ENCODE measurements at regions not wholly inside any gene's neighbourhood (a gene's known extent, or its start where the extent isn't known, plus 50 kb on each side); places are given as distances from the start of the nearest gene placed in this dataset.

DNA sequence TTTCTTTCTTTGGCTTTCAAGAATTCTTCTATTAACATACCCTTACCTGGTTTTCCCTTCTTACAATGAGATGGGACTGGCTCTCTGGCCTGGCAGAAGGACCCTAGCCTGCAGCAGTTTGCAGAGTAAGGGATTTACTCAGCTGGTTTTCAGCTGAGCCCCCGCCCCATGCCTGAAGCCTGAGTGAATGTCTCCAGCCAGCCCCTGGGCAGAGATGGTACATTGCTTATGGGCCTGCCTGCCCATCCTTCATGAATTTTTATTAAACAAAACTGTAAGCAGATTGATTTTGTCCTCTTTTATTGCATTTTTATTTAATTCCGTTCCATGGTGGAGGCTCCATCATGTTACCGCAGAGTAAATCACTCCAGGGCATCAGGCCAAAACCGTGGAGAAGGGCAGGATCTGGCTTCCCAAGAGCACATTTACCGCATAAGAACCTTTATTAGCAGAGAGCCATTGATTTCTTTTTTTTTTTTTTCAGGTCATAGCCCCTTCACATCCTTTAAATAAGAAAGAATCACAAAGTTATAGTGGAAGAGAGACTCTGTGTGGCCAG, 316.2 kb downstream of the DHX35 start:
- DNase-seq (ENCODE audit: low read depth in 2 of 2) = no peak

DNA sequence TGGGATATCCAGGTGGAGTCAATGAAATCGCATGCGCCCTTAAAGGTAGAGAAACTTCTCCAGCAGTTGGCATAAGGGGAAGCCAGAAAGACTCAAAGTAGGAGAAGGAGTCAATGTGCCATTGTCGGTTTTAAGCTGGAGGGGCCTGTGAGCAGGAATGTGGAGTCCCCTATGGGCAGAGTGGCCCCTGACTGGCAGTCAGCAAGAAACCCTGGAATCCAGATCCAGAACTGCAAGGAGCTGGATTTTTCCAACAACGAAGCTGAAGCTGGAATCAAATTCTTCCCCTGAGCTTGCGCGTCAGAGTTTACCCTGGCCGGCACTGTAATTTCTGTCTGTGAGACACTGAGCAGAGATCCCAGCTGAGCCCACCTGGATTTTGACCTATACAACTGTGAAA, 315.0 kb downstream of the DHX35 start:
- DNase-seq (ENCODE audit: low read depth in 2 of 2) = no peak

DNA sequence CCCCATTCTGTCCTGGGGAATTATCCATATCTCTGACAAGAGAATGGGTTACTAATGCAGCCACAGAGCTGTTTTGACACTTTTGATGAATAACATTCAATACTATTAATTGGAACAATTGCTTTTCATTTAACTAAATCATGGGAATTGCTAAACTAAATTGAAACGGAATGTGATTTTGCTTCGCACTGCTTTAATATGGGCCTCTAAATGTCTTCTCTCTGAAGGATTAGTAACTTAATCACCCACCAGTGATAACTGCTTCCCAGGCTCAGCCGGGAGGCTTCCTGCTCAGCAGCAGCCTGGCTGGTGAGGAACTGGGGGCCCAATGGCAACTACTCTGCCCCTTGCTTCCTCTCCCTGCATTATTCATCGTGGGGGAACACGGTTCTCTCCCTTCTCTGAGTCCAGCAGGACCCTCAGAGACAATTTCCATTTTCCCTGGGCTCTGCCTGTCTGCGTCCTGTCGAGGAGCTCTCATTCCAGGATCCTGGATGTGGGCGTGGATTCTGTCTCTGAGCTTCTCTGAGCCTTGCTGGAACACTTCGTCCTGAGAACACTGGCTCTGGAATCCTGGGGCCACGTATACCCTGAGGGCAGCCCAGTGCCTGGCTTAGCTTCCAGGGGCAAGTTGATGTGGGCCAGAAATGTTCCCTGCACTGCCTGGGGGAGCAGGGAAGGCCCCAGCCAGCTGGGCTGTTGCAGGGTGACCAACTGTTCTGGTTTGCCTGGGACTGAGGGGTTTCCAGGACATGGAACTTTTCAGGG, 308.9 kb downstream of the DHX35 start:
- no peak for DNase-seq (ENCODE audit: low read depth in 2 of 2)

DNA sequence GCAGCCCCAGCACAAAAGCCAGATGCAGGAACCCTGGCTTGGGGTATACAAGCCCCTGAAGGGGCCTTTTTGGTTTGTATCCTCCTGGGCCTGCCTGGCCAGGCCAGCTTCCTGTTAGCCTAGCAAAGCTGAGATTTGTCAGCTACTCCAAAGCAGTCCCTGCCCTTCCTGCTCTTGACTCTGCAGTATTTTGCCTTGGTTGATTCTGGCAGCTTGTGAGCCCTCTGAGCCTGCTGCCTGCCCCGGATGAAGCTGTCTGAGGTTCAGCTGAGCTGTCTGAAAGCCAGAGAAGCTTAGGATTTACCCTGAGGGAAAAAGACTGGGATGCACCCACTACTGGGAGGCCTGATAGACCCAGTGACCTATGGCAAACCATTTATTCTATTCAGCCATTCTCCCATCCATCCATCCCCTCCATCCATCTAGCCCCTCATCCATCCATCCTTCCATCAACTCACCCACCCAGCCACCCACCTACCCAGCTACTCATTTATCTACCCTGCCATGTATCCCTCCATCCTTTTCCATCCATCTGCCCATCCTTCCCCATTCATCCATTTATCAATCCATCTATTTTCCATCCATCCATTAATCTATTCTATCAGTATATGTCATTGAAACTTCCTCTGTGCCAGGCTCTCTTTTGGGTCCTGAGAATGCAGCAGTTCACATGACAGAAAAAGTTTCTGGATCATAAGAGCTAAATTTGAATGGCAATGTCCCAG, 307.5 kb downstream of the DHX35 start:
- DNase-seq (ENCODE audit: low read depth in 2 of 2) = no peak

DNA sequence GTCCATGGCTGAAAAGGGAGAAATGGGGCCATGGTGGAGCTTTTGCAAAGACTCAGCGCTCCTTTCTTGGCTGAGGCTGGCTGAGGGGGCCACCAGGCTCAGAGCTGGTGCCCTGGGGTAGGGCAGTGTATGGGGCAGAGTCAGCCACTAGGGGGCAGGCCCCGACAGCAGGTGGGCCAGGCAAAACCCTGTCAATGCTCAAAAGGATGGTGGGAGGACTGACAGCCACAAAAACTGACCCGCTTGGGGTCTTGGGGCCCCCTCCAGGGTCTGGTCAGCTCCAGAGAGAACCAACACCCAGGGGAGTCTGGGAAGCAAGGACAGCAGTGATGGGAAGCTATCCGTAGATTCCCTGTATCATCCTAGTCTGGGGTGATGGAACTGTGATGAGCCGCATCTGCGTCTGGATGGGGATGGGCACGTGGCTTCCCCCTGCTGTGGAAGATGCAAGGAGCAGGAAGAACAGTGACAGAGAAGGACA, 306.9 kb downstream of the DHX35 start:
- no peak for DNase-seq (ENCODE audit: low read depth in 2 of 2)

DNA sequence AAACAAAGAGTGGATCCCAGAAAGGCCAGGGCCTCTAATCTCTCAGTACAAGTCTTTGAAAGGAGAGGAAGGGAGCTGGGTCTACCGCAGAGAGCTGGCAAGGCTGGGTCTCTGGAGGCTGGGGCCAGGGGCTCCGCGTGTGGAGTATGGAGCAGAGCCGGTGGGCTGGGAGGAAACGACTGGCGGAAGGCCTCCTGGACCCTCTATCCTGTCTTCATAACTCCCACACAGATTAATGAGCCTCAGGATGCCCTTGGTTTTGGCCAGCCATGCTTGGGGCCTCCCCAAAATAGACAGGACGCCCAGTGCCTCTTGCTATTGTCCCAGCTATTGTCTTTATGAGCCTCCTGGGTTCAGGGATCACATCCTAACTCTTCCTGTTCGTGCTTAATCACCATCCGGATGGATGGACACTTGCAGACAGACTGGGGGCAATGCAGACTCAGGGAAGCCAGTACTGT, 306.4 kb downstream of the DHX35 start:
- no peak for DNase-seq (ENCODE audit: low read depth in 2 of 2)

DNA sequence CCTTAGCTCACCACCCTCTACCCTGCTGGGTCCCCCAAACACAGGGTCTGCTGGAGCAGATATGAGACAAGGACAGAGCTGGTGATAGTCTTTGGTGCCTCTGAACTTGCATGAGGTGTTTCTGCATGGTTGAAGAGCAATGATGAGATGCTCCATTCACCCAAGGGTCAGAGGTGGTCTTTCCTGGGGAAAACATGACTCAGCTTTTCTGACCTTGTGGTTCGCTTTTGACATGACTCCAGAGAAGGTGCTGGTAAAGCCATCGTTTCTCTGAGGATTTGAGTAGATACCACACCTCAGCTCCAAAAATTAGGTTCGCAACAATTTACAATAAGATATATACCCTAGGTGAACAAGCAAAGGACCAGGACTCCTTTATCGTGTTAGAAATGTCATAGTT, 304.8 kb downstream of the DHX35 start:
- no peak for DNase-seq (ENCODE audit: low read depth in 2 of 2)

DNA sequence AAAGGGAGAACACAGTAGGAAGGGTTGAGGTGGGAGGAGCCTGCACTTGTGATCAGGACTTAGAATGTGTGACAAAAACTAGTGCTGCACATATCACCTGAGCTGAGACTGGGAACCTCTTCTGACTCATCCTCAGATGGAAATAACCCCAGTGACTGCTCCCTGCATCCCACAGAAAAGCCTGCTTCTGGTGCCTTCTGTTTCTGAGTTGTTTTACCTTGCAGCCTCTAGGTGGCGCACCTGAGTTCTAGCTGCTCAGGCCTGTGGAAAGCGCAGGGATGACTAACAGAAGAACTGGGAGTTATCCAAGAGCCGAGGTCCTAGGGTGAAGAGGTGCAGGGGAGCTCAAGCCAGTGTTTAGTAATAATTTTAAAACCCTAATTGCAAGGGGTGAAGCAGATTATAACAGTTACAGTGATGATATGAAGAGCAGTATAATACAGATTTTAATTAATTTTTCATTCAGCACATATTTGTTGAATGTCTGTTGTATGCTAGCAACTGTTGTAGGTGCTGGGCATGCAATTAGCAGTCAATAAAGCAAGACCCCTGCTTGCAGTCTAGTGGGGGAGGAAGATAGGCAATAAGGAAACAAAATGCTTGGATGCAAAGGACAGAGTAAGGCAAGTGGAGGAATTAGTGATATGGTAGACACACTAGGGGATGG, 302.5 kb downstream of the DHX35 start:
- DNase-seq (ENCODE audit: low read depth in 2 of 2) = peak; percentile 39 to 40

DNA sequence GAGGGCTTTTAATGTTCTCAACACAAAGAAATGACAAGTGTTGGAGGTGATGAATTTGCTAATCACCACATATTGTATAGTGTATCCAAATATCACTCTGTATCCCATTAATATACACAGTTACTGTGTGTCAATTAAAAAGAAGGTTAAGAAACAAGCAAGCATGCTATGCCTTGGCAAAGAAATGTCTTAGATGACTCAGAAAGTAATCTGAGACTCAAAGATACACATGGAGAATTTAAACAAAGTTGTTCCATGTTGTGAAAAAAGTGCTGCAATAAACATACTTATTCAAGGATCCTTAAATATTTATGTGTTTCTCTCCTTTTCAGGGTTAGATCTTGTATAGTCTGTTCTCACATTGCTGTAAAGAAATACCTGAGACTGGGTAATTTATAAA, 300.9 kb downstream of the DHX35 start:
- peak in 1 of 2 experiments; percentile 2 for DNase-seq (ENCODE audit: low read depth in 2 of 2)

DNA sequence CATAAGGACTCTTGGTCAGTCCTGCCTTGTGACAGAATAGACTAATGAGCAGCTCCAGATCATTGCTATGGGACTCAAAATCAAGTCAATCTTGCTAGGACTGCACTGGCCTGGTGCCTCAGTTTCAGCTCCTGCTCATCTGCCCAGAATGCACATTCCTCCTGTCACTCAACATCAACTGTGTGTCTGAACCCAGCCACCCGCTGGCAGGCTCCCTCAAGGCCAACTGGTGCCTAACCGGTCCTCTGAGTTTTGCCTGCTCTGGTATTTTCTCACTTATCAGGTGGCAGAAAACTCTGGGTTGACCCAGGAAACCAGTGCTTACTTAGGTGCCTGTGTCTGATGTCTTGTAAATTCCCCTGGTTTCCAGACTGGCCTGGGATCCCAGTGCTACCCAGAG, 297.7 kb downstream of the DHX35 start:
- no peak for DNase-seq (ENCODE audit: low read depth in 2 of 2)

DNA sequence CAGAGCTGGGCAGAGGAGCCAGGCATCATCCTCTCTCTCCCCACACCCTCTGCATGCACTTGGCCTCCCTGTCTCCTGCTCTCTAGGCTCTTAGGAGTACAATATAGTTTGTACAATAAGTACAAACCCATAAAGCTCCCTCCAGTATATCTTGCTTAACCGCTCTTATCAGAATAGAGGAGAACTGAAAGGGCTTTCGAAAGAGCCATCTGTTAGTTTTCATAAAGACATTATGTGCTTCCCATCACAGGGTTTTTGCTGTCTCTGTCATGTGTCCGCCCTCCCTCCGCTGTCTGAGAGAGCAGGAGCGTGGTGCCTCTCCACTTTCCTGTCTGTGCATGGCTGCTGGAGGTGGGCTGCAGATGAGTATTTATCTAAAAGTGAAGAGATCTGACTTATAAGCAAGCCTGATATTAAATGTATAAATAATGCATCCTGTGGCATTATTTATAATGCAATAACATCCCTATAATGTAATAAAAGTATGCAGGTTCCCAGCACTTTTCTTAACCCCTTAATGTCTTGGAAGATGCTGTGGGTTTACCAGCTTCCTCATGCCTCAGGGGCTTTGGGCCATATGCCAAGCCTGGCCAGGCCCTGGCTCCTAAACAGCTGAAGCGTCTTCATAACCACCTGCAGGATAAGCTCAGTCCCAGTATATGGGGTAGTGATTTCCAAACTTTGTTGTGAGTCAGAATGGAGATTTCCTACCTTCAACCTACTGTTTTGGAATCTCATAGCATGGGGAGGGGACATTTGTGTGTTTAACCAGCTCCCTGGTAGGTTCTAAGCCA, 297.1 kb downstream of the DHX35 start:
- DNase-seq (ENCODE audit: low read depth in 2 of 2) = no peak

DNA sequence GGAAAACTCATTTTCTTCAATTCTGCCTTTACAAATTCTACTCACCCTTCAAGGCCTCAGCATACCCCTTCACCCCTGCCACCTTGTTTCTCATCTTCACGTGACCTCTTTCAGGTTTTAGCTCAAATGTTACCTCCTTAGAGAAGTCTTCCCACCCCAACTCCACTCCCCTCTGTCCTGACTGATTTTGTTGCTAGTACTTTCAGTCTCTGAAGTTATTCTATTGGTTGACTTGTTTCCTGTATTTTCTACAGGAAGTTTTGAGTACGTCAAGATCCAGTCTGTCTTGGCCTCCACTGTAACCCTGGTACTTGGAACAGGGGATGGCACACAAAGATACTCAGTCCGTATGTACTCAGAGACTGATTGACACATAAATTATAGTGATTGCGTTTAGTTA, 296.1 kb downstream of the DHX35 start:
- DNase-seq (ENCODE audit: low read depth in 2 of 2) = no peak

DNA sequence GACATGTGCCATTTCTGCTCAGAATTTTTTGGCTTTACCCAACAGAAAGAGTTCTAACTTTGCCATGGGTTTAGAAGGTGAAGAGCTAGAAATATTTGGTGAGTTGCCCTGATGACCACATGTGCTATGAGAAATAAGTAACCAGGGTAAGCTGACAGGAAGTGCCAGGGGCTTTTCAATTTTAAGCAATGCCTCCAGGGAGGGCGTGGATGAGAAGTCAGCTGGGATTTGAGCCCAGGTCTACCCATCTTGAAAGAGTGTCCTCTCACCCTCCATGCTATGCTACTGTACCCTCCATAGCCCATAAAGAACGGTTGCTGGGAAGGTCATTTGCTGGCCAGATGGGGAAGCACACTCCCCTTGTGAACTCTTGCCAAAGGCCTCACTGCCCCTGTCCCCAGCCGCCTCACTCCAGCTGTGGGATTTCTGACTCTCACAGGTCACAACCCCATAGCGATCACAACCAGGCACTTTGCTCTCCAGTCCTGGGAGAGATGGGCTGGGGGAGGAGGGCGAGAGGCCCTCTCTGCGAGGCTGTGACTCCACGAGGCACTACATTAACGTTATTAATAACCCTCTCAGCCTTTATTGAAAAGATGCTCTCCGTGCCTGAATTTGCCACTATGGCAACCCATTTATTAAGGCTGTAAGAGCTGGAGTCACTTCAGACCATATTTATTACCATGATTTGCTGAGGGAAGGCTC, 291.1 kb downstream of the DHX35 start:
- DNase-seq (ENCODE audit: low read depth in 2 of 2) = no peak

DNA sequence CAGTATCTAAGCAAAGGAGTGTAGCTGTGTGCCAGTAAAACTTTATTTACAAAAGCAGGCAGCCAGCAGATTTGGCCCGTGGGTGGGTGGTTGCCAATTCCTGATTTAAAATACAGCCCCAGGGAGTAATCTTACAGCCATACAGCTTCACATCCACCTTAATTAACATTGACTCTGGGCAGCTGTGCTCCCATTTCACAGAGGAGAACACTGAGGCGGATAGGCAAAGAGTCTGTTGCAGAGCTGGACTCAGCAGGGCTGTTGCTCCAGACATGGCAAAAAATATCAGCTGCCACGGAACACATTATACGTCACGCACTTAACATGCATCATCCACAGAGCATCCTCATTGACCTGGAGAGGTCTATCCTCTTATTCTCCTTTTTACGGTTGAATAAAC, 289.9 kb downstream of the DHX35 start:
- no peak for DNase-seq (ENCODE audit: low read depth in 2 of 2)

DNA sequence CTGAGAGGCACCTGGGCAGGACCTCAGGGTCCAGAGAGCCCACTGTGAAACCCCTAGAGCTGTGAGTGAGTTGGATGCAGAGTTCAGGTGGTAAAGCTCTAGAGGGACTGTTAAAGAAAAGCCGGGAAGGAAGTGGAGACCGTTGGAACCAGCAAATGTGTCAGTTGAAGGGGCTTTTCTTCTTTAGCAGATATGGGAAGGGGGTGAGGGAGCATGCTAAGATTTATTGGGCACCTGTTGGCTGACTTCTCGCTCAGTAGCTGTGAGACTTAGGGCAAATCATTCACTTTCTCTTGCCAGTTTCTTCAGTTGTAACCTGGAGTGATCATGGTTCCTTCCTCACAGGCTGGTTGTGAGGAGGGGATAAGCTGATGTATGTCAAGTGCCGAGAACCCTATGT, 287.7 kb downstream of the DHX35 start:
- no peak for DNase-seq (ENCODE audit: low read depth in 2 of 2)

DNA sequence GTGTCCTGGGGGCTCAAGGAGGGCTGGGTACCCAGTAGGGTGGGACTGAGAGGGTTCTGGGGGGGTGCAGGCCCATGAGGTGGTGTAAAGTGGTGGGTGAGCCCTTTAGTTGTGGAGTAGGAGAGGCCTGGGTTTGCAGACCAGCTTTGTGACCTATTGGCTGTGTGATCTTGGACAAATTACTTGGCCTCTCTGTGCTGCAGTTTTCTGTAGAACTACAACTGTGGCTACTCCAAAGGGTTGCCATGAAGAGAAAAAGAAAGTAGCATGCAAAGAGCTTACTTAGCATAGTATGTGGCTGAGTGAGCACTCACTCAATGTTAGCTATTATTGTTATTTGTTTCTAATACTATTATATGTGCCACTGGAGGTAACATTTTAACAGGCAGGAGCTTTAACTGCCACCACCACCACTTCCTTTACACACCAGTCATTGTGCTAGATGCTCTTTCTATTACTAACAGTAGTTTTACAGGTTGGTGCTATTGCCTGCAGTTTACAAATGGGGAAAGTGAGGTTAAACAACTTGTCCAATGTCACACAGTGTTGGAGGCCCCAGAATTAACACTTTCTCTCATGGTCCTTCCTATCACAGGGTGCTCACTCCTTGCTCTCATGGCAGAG, 286.8 kb downstream of the DHX35 start:
- DNase-seq (ENCODE audit: low read depth in 2 of 2) = no peak

DNA sequence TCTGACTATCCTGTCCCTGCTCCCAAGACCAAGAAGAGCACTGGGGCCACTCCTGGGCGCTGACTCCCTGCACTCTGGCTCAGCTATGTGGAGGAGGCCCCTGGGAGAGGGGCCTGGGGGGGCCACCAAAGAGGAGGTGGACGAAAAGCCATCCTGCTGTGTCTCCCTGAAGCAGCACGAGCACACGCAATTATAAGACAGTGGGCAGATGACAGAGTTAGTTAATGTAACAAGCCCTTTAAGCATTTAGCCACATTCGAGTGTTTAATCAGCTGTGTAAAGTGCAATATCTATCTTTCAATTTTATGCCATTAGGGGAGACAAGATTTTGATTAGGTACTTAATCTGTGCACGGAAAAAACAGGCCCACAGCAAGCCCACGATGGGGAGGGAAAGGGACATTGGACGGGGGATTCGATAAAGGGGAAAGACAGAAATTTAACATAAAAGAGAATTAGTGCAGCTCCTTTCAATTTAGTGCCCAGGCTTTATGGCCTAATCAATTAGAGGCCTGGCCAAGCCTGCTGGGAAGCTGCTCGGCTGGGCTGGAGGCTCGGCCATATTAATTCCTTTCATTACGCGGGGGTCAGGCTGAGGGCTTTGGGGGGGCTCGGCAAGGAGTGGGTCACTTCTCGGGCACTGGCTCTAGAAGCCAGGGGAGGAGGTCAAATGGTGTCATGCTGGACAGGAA, 286.2 kb downstream of the DHX35 start:
- no peak for DNase-seq (ENCODE audit: low read depth in 2 of 2)

DNA sequence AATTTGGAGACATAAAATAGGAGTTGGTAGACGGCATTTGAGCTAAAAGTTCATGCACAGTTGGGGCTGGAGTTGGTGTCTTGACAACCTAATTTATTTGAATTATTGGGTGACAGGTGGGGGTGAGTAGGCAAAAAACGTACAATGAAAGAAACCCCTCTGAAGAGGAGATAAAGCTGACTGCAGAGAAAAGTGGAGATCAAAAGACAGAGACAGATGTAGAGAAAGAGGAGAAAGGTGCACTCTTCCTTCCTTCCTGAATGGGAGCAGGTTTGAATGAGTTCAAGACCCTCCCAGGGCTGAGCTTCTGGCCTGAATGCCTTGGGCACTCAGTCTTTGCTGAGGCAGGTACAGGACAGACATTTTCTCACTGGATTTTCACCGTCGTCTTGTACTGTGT, 284.3 kb downstream of the DHX35 start:
- DNase-seq (ENCODE audit: low read depth in 2 of 2) = no peak

DNA sequence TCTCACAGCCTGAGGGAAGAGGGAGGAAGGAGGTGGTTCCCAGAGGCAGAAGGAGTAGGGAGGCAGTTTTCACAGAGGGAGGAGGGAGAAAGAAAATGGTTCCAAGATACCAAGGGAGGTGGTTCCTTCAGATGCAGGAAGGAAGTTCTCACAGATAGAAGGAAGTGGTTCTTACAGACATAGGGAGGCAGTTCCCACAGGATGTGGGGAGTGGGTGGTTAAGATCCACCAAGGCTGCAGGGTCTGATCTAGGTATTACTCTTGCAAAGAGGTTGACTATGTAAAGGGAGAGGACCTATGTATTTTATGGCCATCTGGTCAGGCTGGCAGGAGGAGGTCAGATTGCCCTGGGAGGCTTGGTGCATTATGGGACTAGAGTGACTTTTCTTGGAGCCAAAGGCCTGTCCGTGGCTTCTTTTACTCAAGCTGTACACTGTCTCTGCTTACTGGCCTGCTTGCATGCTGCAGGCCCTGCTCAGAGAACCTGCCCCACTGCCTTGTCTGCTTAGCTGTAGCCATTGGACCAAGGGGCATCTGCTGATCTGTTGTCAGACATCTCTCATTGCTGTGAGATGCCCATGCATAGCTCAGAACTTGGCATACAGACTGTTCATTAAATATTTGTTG, 283.7 kb downstream of the DHX35 start:
- DNase-seq (ENCODE audit: low read depth in 2 of 2) = no peak

All from fibroblast of skin of left quadriceps (primary cell).